ENCODE measurements at regions not wholly inside any gene's neighbourhood (a gene's known extent, or its start where the extent isn't known, plus 50 kb on each side); places are given as distances from the start of the nearest gene placed in this dataset.

DNA sequence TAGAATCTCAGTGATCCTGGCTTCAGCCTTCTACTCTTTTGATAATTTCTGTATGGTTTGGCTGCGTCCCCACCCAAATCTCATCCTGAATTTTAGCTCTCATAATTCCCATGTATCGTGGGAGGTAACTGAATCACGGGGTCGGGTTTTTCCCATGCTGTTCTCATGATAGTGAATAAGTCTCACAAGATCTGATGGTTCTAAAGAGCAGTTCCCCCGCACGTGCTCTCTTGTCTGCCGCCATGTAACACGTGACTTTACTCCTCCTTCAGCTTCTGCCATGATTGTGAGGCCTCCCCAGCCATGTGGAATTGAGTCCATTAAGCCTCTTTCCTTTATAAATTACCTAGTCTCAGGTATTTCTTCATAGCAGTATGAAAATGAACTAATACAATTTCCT, 507.2 kb downstream of the CDH26 start:
- TF ChIP-seq, protein P1, sequence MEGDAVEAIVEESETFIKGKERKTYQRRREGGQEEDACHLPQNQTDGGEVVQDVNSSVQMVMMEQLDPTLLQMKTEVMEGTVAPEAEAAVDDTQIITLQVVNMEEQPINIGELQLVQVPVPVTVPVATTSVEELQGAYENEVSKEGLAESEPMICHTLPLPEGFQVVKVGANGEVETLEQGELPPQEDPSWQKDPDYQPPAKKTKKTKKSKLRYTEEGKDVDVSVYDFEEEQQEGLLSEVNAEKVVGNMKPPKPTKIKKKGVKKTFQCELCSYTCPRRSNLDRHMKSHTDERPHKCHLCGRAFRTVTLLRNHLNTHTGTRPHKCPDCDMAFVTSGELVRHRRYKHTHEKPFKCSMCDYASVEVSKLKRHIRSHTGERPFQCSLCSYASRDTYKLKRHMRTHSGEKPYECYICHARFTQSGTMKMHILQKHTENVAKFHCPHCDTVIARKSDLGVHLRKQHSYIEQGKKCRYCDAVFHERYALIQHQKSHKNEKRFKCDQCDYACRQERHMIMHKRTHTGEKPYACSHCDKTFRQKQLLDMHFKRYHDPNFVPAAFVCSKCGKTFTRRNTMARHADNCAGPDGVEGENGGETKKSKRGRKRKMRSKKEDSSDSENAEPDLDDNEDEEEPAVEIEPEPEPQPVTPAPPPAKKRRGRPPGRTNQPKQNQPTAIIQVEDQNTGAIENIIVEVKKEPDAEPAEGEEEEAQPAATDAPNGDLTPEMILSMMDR (conservative IDR thresholded peaks at IDR 0.05; ENCODE audit: low read depth, low read length): no peak
- TF ChIP-seq, protein P2, sequence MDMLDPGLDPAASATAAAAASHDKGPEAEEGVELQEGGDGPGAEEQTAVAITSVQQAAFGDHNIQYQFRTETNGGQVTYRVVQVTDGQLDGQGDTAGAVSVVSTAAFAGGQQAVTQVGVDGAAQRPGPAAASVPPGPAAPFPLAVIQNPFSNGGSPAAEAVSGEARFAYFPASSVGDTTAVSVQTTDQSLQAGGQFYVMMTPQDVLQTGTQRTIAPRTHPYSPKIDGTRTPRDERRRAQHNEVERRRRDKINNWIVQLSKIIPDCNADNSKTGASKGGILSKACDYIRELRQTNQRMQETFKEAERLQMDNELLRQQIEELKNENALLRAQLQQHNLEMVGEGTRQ (IDR thresholded peaks at IDR 0.05; ENCODE audit: low read depth, low read length): no peak
- TF ChIP-seq POLR2A (IDR thresholded peaks at IDR 0.05; ENCODE audit: low read depth, low read length) (no peak), FOS (IDR thresholded peaks at IDR 0.05; ENCODE audit: low read depth, low read length) (no peak), RAD21 (IDR thresholded peaks at IDR 0.05; ENCODE audit: low read length) (no peak), RCOR1 (IDR thresholded peaks at IDR 0.05; ENCODE audit: insufficient replicate concordance, low read length) (no peak)
